H1 (cell line): ENCODE measurements at regions not wholly inside any gene's neighbourhood (a gene's known extent, or its start where the extent isn't known, plus 50 kb on each side); places are given as distances from the start of the nearest gene placed in this dataset.

ENCODE experiments used
- CTCF ChIA-PET: fragments of 300-600 bp; sonication (Branson Sonifier 250); formaldehyde crosslinking; loops from one replicate; lab custom pipeline; 2021; ENCODE audit not compliant: partially characterized antibody; lab: Charles Lee
- POLR2A ChIA-PET: fragments of 300-600 bp; sonication (Branson Sonifier 250); formaldehyde crosslinking; loops from one replicate; lab custom pipeline; 2021; ENCODE audit warnings: inconsistent platforms; ENCODE audit not compliant: partially characterized antibody; lab: Charles Lee
- DNase-seq, 2 experiments: peaks; one replicate each; pipeline versions ENCODE4 v3.0.0 to v3.0.0-alpha.2; 2010 to 2022; ENCODE audit warnings: low spot score in 2 of 2, low read depth in 1 of 2, mixed read lengths in 1 of 2
- FAIRE-seq: peaks from 2 replicates; lab custom pipeline; 2011; peaks lifted over from hg19 to GRCh38; lab: Jason Lieb, UNC
- H2AFZ ChIP-seq: 2 replicates; pipeline ENCODE4 v1.8.1; 2012; ENCODE audit warnings: low read length, inconsistent platforms
- H2AK5ac ChIP-seq: 2 replicates; pipeline ENCODE4 v1.6.1; 2013; ENCODE audit warnings: low read depth, low read length
- H2BK120ac ChIP-seq: replicated peaks from 2 replicates; pipeline ENCODE3; 2013; ENCODE audit warnings: low read depth, low read length, inconsistent platforms
- H2BK12ac ChIP-seq: 2 replicates; pipeline ENCODE4 v1.6.1; 2013; ENCODE audit warnings: low read depth, low read length
- H2BK15ac ChIP-seq: 2 replicates; pipeline ENCODE4 v1.6.1; 2013; ENCODE audit warnings: low read length
- H2BK20ac ChIP-seq: 2 replicates; pipeline ENCODE4 v1.6.1; 2013; ENCODE audit warnings: low read length
- H2BK5ac ChIP-seq: 2 replicates; pipeline ENCODE4 v1.6.1; 2013; ENCODE audit warnings: low read depth, low read length
- H3K14ac ChIP-seq: 2 replicates; pipeline ENCODE4 v1.6.1; 2013; ENCODE audit warnings: inconsistent platforms; ENCODE audit not compliant: insufficient read length
- H3K18ac ChIP-seq: 2 replicates; pipeline ENCODE4 v1.6.1; 2013; ENCODE audit warnings: low read length; ENCODE audit errors: extremely low read depth
- H3K23ac ChIP-seq: 2 replicates; pipeline ENCODE4 v1.6.1; 2013; ENCODE audit warnings: inconsistent platforms; ENCODE audit not compliant: insufficient read length
- H3K23me2 ChIP-seq: 2 replicates; pipeline ENCODE4 v1.6.1; 2013; ENCODE audit warnings: low read depth, low read length
- H3K27ac ChIP-seq: 2 replicates; pipeline ENCODE4 v1.6.1; 2011; ENCODE audit warnings: low read depth, low read length, inconsistent platforms
- H3K27me3 ChIP-seq, 4 experiments: replicated peaks in 1 of 4; 1 replicate in 1 of 4; 2 replicates in 3 of 4; pipeline versions ENCODE4 v1.6.1 to v1.8.1; 2011 to 2013; ENCODE audit warnings: low read length in 3 of 4, mild to moderate bottlenecking in 3 of 4, inconsistent platforms in 2 of 4, mixed read lengths in 2 of 4, moderate library complexity in 1 of 4; ENCODE audit not compliant: control insufficient read depth in 3 of 4, insufficient read depth in 3 of 4; ENCODE audit errors: extremely low read depth in 1 of 4
- H3K36me3 ChIP-seq, 4 experiments: 2 replicates each; pipeline versions ENCODE4 v1.6.1 to v1.8.1; 2011 to 2013; ENCODE audit warnings: mild to moderate bottlenecking in 4 of 4, low read length in 3 of 4, moderate library complexity in 2 of 4, control low read depth in 1 of 4, inconsistent platforms in 1 of 4; ENCODE audit not compliant: insufficient read depth in 4 of 4, control insufficient read depth in 2 of 4
- H3K4ac ChIP-seq: replicated peaks from 2 replicates; pipeline ENCODE3; 2013; ENCODE audit warnings: low read length, low read depth, mixed read lengths, inconsistent platforms; ENCODE audit not compliant: insufficient read length
- H3K4me1 ChIP-seq, 4 experiments: replicated peaks in 1 of 4; 1 replicate in 1 of 4; 2 replicates in 3 of 4; pipeline versions ENCODE4 v1.6.1 to v1.8.1; 2011 to 2013; ENCODE audit warnings: low read length in 3 of 4, inconsistent platforms in 2 of 4, mixed read lengths in 1 of 4; ENCODE audit not compliant: insufficient read depth in 4 of 4, control insufficient read depth in 3 of 4
- H3K4me2 ChIP-seq, 2 experiments: 2 replicates each; pipeline versions ENCODE4 v1.6.1 to v1.8.1; 2011 to 2013; ENCODE audit warnings: low read depth in 2 of 2, low read length in 2 of 2, control low read depth in 1 of 2, inconsistent platforms in 1 of 2, mild to moderate bottlenecking in 1 of 2; ENCODE audit not compliant: insufficient read depth in 1 of 2
- H3K4me3 ChIP-seq, 4 experiments: fragments of 200-600, 300-600 bp in 1 of 4; sonication (generic), shearing (Covaris generic), sonication (Bioruptor Twin) in 1 of 4; 2 replicates each; pipeline versions ENCODE4 v1.5.1 to v1.8.1; 2011 to 2016; ENCODE audit warnings: low read length in 4 of 4, low read depth in 3 of 4, control low read depth in 2 of 4, inconsistent platforms in 2 of 4, mild to moderate bottlenecking in 2 of 4, mixed read lengths in 1 of 4, moderate library complexity in 1 of 4; ENCODE audit not compliant: insufficient read depth in 2 of 4; ENCODE audit errors: extremely low read depth in 1 of 4
- H3K56ac ChIP-seq: replicated peaks from 2 replicates; pipeline ENCODE3; 2013; ENCODE audit warnings: low read depth, mild to moderate bottlenecking, mixed read lengths, low read length, inconsistent platforms; ENCODE audit not compliant: insufficient read length
- H3K79me1 ChIP-seq: 2 replicates; pipeline ENCODE4 v1.6.1; 2013; ENCODE audit warnings: low read depth, low read length, control low read depth
- H3K79me2 ChIP-seq, 2 experiments: 2 replicates each; pipeline versions ENCODE4 v1.6.1 to v1.8.1; 2012 to 2013; ENCODE audit warnings: low read length in 2 of 2, mild to moderate bottlenecking in 2 of 2, inconsistent platforms in 1 of 2; ENCODE audit not compliant: insufficient read depth in 2 of 2, control insufficient read depth in 1 of 2
- H3K9ac ChIP-seq, 4 experiments: replicated peaks in 1 of 4; 1 replicate in 1 of 4; 2 replicates in 3 of 4; pipeline versions ENCODE4 v1.6.1 to v1.8.1; 2011 to 2013; ENCODE audit warnings: low read depth in 3 of 4, low read length in 3 of 4, control low read depth in 2 of 4, mild to moderate bottlenecking in 2 of 4, moderate library complexity in 2 of 4, inconsistent platforms in 1 of 4; ENCODE audit errors: extremely low read depth in 1 of 4
- H3K9me3 ChIP-seq, 2 experiments: 2 replicates each; pipeline versions ENCODE4 v1.6.1 to v1.8.1; 2012 to 2013; ENCODE audit warnings: mild to moderate bottlenecking in 2 of 2, moderate library complexity in 2 of 2, control low read depth in 1 of 2, inconsistent platforms in 1 of 2, low read depth in 1 of 2, low read length in 1 of 2, mixed read lengths in 1 of 2; ENCODE audit not compliant: insufficient read depth in 2 of 2
- H4K20me1 ChIP-seq, 2 experiments: replicated peaks in 1 of 2; 2 replicates each; pipeline versions ENCODE3 to v1.8.1; 2011 to 2013; ENCODE audit warnings: inconsistent platforms in 2 of 2, low read length in 2 of 2, mild to moderate bottlenecking in 1 of 2; ENCODE audit not compliant: insufficient read depth in 2 of 2, control insufficient read depth in 1 of 2
- H4K5ac ChIP-seq: 2 replicates; pipeline ENCODE4 v1.6.1; 2013; ENCODE audit warnings: low read length, low read depth, mixed read lengths, inconsistent platforms; ENCODE audit not compliant: insufficient read length
- H4K8ac ChIP-seq: 2 replicates; pipeline ENCODE4 v1.8.0; 2013; ENCODE audit warnings: mild to moderate bottlenecking, moderate library complexity, low read length, inconsistent platforms; ENCODE audit not compliant: insufficient read depth; ENCODE audit errors: extremely low read depth
- H4K91ac ChIP-seq: replicated peaks from 2 replicates; pipeline ENCODE3; 2013; ENCODE audit warnings: low read length, mixed read lengths, inconsistent platforms; ENCODE audit not compliant: insufficient read length
- ASH2L ChIP-seq: fragments of 200-600, 300-600 bp; sonication (generic); IDR thresholded peaks from one replicate; pipeline ENCODE4 v1.7.1; 2017; ENCODE audit warnings: low read length
- BACH1 ChIP-seq: IDR thresholded peaks from 2 replicates; pipeline ENCODE4 v1.6.1; 2012; ENCODE audit warnings: low read length, improper control_type of control experiment
- CHD1 ChIP-seq: IDR thresholded peaks from 2 replicates; pipeline ENCODE4 v1.6.1; 2012; ENCODE audit warnings: low read depth, low read length, improper control_type of control experiment
- E2F6 ChIP-seq: IDR thresholded peaks from 2 replicates; pipeline ENCODE4 v1.6.1; 2012; ENCODE audit warnings: inconsistent platforms
- HDAC2 ChIP-seq, 2 experiments: fragments of 300-600 bp in 1 of 2; sonication (generic) in 1 of 2; IDR thresholded peaks; 2 replicates each; pipeline ENCODE4 v1.6.1; 2011 to 2012; ENCODE audit warnings: low read depth in 2 of 2, low read length in 2 of 2, mild to moderate bottlenecking in 2 of 2, moderate library complexity in 2 of 2, borderline replicate concordance in 1 of 2, inconsistent platforms in 1 of 2
- MAFK ChIP-seq: IDR thresholded peaks from 2 replicates; pipeline ENCODE4 v1.6.1; 2012; ENCODE audit warnings: low read depth, mild to moderate bottlenecking, improper control_type of control experiment, low read length
- MAX ChIP-seq: IDR thresholded peaks from 2 replicates; pipeline ENCODE4 v1.6.1; 2012; ENCODE audit warnings: inconsistent platforms
- RBBP5 ChIP-seq: IDR thresholded peaks from 2 replicates; pipeline ENCODE4 v1.7.1; 2012; ENCODE audit warnings: low read depth, mild to moderate bottlenecking, inconsistent platforms, low read length, moderate library complexity, borderline replicate concordance
- RNF2 ChIP-seq: fragments of 200-900, 300-1000 bp; sonication (generic); IDR thresholded peaks from 2 replicates; pipeline ENCODE4 v1.7.1; 2016; ENCODE audit warnings: borderline replicate concordance, low read depth, mild to moderate bottlenecking, antibody characterized with exemption, low read length; ENCODE audit not compliant: poor library complexity, severe bottlenecking; ENCODE audit errors: missing control alignments
- RXRA ChIP-seq: IDR thresholded peaks from 2 replicates; pipeline ENCODE4 v1.6.1; 2011; ENCODE audit warnings: low read depth, mild to moderate bottlenecking, low read length, moderate library complexity; ENCODE audit not compliant: insufficient read depth
- SIX5 ChIP-seq: IDR thresholded peaks from 2 replicates; pipeline ENCODE4 v1.6.1; 2011; ENCODE audit warnings: mild to moderate bottlenecking, low read depth, low read length
- SRF ChIP-seq: IDR thresholded peaks from 2 replicates; pipeline ENCODE4 v1.6.1; 2011; ENCODE audit warnings: mild to moderate bottlenecking, low read depth, low read length, moderate library complexity

- Histone ChIP-seq H3K27me3 (no peaks in the 10 kb centered on the region), H2AFZ (no peak overlapping the region), H4K5ac (no peak overlapping the region), H3K27ac (no peak overlapping the region), H3K4me2 (no peak overlapping the region), H3K56ac (no peak overlapping the region), H3K4me1 (no peaks in the 10 kb centered on the region; a peak in 1 of 7 replicates), H3K9ac (no peak overlapping the region), H4K20me1 (no peaks in the 10 kb centered on the region), H3K23ac (no peak overlapping the region), H2BK5ac (no peak overlapping the region), H2BK20ac (no peak overlapping the region), H4K8ac (no peak overlapping the region), H3K9me3 (no peaks in the 10 kb centered on the region), H3K14ac (no peak overlapping the region), H2BK120ac (no peak overlapping the region), H2BK12ac (no peak overlapping the region), H2BK15ac (no peak overlapping the region), H3K23me2 (no peaks in the 10 kb centered on the region), H3K4me3 (no peak overlapping the region), H3K36me3 (no peaks in the 10 kb centered on the region), H3K4ac (no peak overlapping the region), H3K18ac (no peak overlapping the region), H3K79me1 (no peaks in the 10 kb centered on the region), H2AK5ac (no peak overlapping the region), H3K79me2 (no peaks in the 10 kb centered on the region), H4K91ac (no peak overlapping the region)
- TF ChIP-seq ASH2L (no peak), RNF2 (no peak), SIX5 (no peak), RXRA (no peak), E2F6 (no peak), SRF (no peak), RBBP5 (no peak), HDAC2 (IDR thresholded peaks at IDR 0.05; ENCODE audit: borderline replicate concordance in 1 of 2, low read depth in 2 of 2, low read length in 2 of 2) (no peak), BACH1 (no peak), MAFK (no peak), MAX (no peak), CHD1 (no peak)
- DNase-seq (no peak), FAIRE-seq (no peak)
- CTCF ChIA-PET, result no interaction called here
- POLR2A ChIA-PET, result no interaction called here
Measured at GRCh38 chr11:97544431-97544830, 1154.6 kb downstream of the JRKL start.
